GM12872 (cell line): ENCODE measurements at regions not wholly inside any gene's neighbourhood (a gene's known extent, or its start where the extent isn't known, plus 50 kb on each side); places are given as distances from the start of the nearest gene placed in this dataset.

ENCODE experiments used
- CTCF ChIP-seq: IDR thresholded peaks from 3 replicates; pipeline ENCODE4 v1.5.1; 2011; ENCODE audit warnings: low read depth, mild to moderate bottlenecking, low read length, moderate library complexity; ENCODE audit not compliant: insufficient read depth

- TF ChIP-seq CTCF: no peak
Observed at GRCh38 chr14:104320611-104321086, 182.3 kb downstream of the KIF26A start.

- no peak for TF ChIP-seq CTCF
Observed at GRCh38 chr14:104321088-104321801, 182.9 kb downstream of the KIF26A start.

GRCh38 chr14:104321802-104322130 is 183.4 kb downstream of the KIF26A start:
- no peak for TF ChIP-seq CTCF

- no peak for TF ChIP-seq CTCF
Observed at GRCh38 chr14:104322531-104323366, 184.4 kb downstream of the KIF26A start.

- no peak for TF ChIP-seq CTCF
Observed at GRCh38 chr14:104323551-104324175, 185.3 kb downstream of the KIF26A start.

- TF ChIP-seq CTCF: no peak
Observed at GRCh38 chr14:104326848-104327247, 188.5 kb downstream of the KIF26A start.

- no peak for TF ChIP-seq CTCF
Observed at GRCh38 chr14:104328607-104329006, 190.2 kb downstream of the KIF26A start.
